ENCODE measurements at regions not wholly inside any gene's neighbourhood (a gene's known extent, or its start where the extent isn't known, plus 50 kb on each side); places are given as distances from the start of the nearest gene placed in this dataset.

- TF ChIP-seq CTCF (IDR thresholded peaks at IDR 0.05; ENCODE audit: low read depth, low read length), result no peak
- Histone ChIP-seq H3K4me3 (ENCODE audit: low read depth, low read length) (no peak overlapping the region), H3K27me3 (no peaks in the 10 kb centered on the region), H3K36me3 (no peaks in the 10 kb centered on the region), H3K9me3 (no peaks in the 10 kb centered on the region), H3K4me1 (no peaks in the 10 kb centered on the region)
- no peak for DNase-seq
Measured at GRCh38 chr5:175281257-175281656, 162.7 kb downstream of the DRD1 start.

GRCh38 chr5:175279506-175279905 is 164.5 kb downstream of the DRD1 start:
- Histone ChIP-seq H3K27me3 (no peaks in the 10 kb centered on the region), H3K36me3 (no peaks in the 10 kb centered on the region), H3K9me3 (no peaks in the 10 kb centered on the region), H3K4me1 (no peaks in the 10 kb centered on the region), H3K4me3 (ENCODE audit: low read depth, low read length) (no peak overlapping the region)
- DNase-seq, result no peak
- no peak for TF ChIP-seq CTCF (IDR thresholded peaks at IDR 0.05; ENCODE audit: low read depth, low read length)

GRCh38 chr5:175275748-175276147 is 168.2 kb downstream of the DRD1 start:
- H3K36me3 ChIP-seq, result no peaks in the 10 kb centered on the region
- no peaks in the 10 kb centered on the region for H3K27me3 ChIP-seq
- TF ChIP-seq CTCF (IDR thresholded peaks at IDR 0.05; ENCODE audit: low read depth, low read length), result no peak
- H3K4me1 ChIP-seq, result no peaks in the 10 kb centered on the region
- no peaks in the 10 kb centered on the region; the same call in 1 of the 2 replicates for H3K9me3 ChIP-seq
- H3K4me3 ChIP-seq (ENCODE audit: low read depth, low read length), result no peak overlapping the region
- no peak for DNase-seq

- no peak for DNase-seq
- no peaks in the 10 kb centered on the region for H3K4me1 ChIP-seq
- no peaks in the 10 kb centered on the region for H3K36me3 ChIP-seq
- no peaks in the 10 kb centered on the region for H3K27me3 ChIP-seq
- H3K4me3 ChIP-seq (ENCODE audit: low read depth, low read length), result no peak overlapping the region
- no peak for TF ChIP-seq CTCF (IDR thresholded peaks at IDR 0.05; ENCODE audit: low read depth, low read length)
- H3K9me3 ChIP-seq, result no peaks in the 10 kb centered on the region; the same call in 1 of the 2 replicates
Measured at GRCh38 chr5:175275097-175275496, 168.9 kb downstream of the DRD1 start.

- Histone ChIP-seq H3K9me3 (no peaks in the 10 kb centered on the region; the same call in 1 of the 2 replicates), H3K4me1 (no peaks in the 10 kb centered on the region), H3K27me3 (no peaks in the 10 kb centered on the region), H3K36me3 (no peaks in the 10 kb centered on the region), H3K4me3 (ENCODE audit: low read depth, low read length) (no peak overlapping the region)
- no peak for TF ChIP-seq CTCF (IDR thresholded peaks at IDR 0.05; ENCODE audit: low read depth, low read length)
- DNase-seq, result no peak
Measured at GRCh38 chr5:175274171-175274570, 169.8 kb downstream of the DRD1 start.

- no peaks in the 10 kb centered on the region for H3K36me3 ChIP-seq
- H3K4me3 ChIP-seq (ENCODE audit: low read depth, low read length), result no peak overlapping the region
- DNase-seq, result no peak
- H3K9me3 ChIP-seq, result no peaks in the 10 kb centered on the region
- no peaks in the 10 kb centered on the region for H3K4me1 ChIP-seq
- TF ChIP-seq CTCF (IDR thresholded peaks at IDR 0.05; ENCODE audit: low read depth, low read length), result no peak
- no peaks in the 10 kb centered on the region for H3K27me3 ChIP-seq
Measured at GRCh38 chr5:175264406-175264805, 179.6 kb downstream of the DRD1 start.
